Cardiac septum (tissue), 1 donor: ENCODE measurements at regions not wholly inside any gene's neighbourhood (a gene's known extent, or its start where the extent isn't known, plus 50 kb on each side); places are given as distances from the start of the nearest gene placed in this dataset.

Experiments used
- DNase-seq: peaks from one replicate; pipeline ENCODE4 v3.0.0-alpha.2; 2020; ENCODE audit warnings: low spot score
- intact Hi-C: fragments of 100-400 bp; cut with DNase I; formaldehyde crosslinking; loops from one replicate; pipeline ENCODE4 v1.14.0; 2022
- donor health status: DM: no; HTN: no; CAD: no.

GRCh38 chr20:39289316-39289715 is 327.2 kb downstream of the DHX35 start:
- intact Hi-C loops, result no loop called here
- no peak for DNase-seq

- DNase-seq, result no peak
- intact Hi-C loops, result no loop called here
Observed at GRCh38 chr20:39283464-39283863, 321.3 kb downstream of the DHX35 start.

- no peak for DNase-seq
- intact Hi-C loops, result no loop called here
Observed at GRCh38 chr20:39282619-39283092, 320.5 kb downstream of the DHX35 start.

- intact Hi-C loops, result no loop called here
- DNase-seq, result no peak
Observed at GRCh38 chr20:39280875-39281274, 318.7 kb downstream of the DHX35 start.

- DNase-seq, result no peak
- intact Hi-C loops, result no loop called here
Observed at GRCh38 chr20:39278230-39278788, 316.2 kb downstream of the DHX35 start.

GRCh38 chr20:39277185-39277584 is 315.0 kb downstream of the DHX35 start:
- no peak for DNase-seq
- intact Hi-C loops, result no loop called here

GRCh38 chr20:39270837-39271604 is 308.9 kb downstream of the DHX35 start:
- intact Hi-C loops, result no loop called here
- DNase-seq, result no peak

GRCh38 chr20:39269493-39270217 is 307.5 kb downstream of the DHX35 start:
- DNase-seq, result no peak

GRCh38 chr20:39268981-39269461 is 306.9 kb downstream of the DHX35 start:
- intact Hi-C loops, result loop anchor here (1.0 to 10.0 kb wide), 4 partner anchors 158 to 1696 kb away; no protein-coding TSS in a partner anchor
- DNase-seq, result no peak

More at GRCh38 chr20:39269493-39270217, 307.5 kb downstream of the DHX35 start:
- intact Hi-C loops, result loop anchor here (1.0 to 10.0 kb wide), 4 partner anchors 158 to 1695 kb away; no protein-coding TSS in a partner anchor

- intact Hi-C loops, result loop anchor here (5.0 to 10.0 kb wide), 3 partner anchors 159 to 1696 kb away; no protein-coding TSS in a partner anchor
- no peak for DNase-seq
Observed at GRCh38 chr20:39268491-39268951, 306.4 kb downstream of the DHX35 start.

GRCh38 chr20:39266989-39267388 is 304.8 kb downstream of the DHX35 start:
- intact Hi-C loops, result loop anchor here (5.0 to 10.0 kb wide), 3 partner anchors 160 to 1698 kb away; no protein-coding TSS in a partner anchor
- DNase-seq, result no peak

GRCh38 chr20:39264506-39265172 is 302.5 kb downstream of the DHX35 start:
- no peak for DNase-seq
- intact Hi-C loops, result loop anchor here (5.0 to 10.0 kb wide), 3 partner anchors 163 to 1700 kb away; no protein-coding TSS in a partner anchor

- intact Hi-C loops, result loop anchor here (10.0 kb wide), 1 partner anchor 1702 kb away; no protein-coding TSS in a partner anchor
- no peak for DNase-seq
Observed at GRCh38 chr20:39263076-39263475, 300.9 kb downstream of the DHX35 start.

GRCh38 chr20:39259808-39260207 is 297.7 kb downstream of the DHX35 start:
- intact Hi-C loops, result loop anchor here (10.0 kb wide), 1 partner anchor 1705 kb away; no protein-coding TSS in a partner anchor
- no peak for DNase-seq

- intact Hi-C loops, result no loop called here
Observed at GRCh38 chr20:39259010-39259803, 297.1 kb downstream of the DHX35 start.

GRCh38 chr20:39258253-39258652 is 296.1 kb downstream of the DHX35 start:
- no peak for DNase-seq
- intact Hi-C loops, result no loop called here

More at GRCh38 chr20:39259010-39259803, 297.1 kb downstream of the DHX35 start:
- DNase-seq, result no peak

GRCh38 chr20:39253051-39253755 is 291.1 kb downstream of the DHX35 start:
- intact Hi-C loops, result no loop called here
- no peak for DNase-seq

- no peak for DNase-seq
- intact Hi-C loops, result no loop called here
Observed at GRCh38 chr20:39252035-39252434, 289.9 kb downstream of the DHX35 start.
